ENCODE measurements at regions not wholly inside any gene's neighbourhood (a gene's known extent, or its start where the extent isn't known, plus 50 kb on each side); places are given as distances from the start of the nearest gene placed in this dataset.

- TF ChIP-seq POLR2A (IDR thresholded peaks at IDR 0.05) = no peak
- TF ChIP-seq CTCF (IDR thresholded peaks at IDR 0.05) = no peak
Observed at GRCh38 chr17:77610972-77611521, 347.5 kb upstream of the TNRC6C start.

Measured in breast epithelium (tissue), 3 donors.